Endothelial cell of umbilical vein (primary cell): ENCODE measurements at regions not wholly inside any gene's neighbourhood (a gene's known extent, or its start where the extent isn't known, plus 50 kb on each side); places are given as distances from the start of the nearest gene placed in this dataset.

Experiments used
- BruUV-seq: library from RNA; stranded (reverse); fragments of 400-500 nt; replicated peaks from 2 replicates; lab custom pipeline; 2021; lab: Mats Ljungman, UMichigan
- CTCF ChIA-PET: fragments of 300-600, 350-600 bp; sonication (Branson Sonifier 250); formaldehyde crosslinking; loops from one replicate; lab custom pipeline; 2021; ENCODE audit warnings: antibody characterized with exemption, inconsistent platforms; lab: Charles Lee
- POLR2A ChIA-PET: fragments of 300-600, 350-600 bp; sonication (Branson Sonifier 250); formaldehyde crosslinking; loops from one replicate; lab custom pipeline; 2021; ENCODE audit warnings: antibody characterized with exemption, inconsistent platforms; lab: Charles Lee
- DNase-seq: peaks from one replicate; pipeline ENCODE4 v3.0.0-alpha.2; 2011; ENCODE audit warnings: low read depth, low spot score
- FAIRE-seq: peaks from 2 replicates; lab custom pipeline; 2011; peaks lifted over from hg19 to GRCh38; lab: Jason Lieb, UNC
- H2AFZ ChIP-seq: 2 replicates; pipeline ENCODE4 v1.6.0; 2012; ENCODE audit warnings: low read depth, low read length, control low read depth, inconsistent platforms
- H3K27ac ChIP-seq: 2 replicates; pipeline ENCODE4 v1.5.1; 2011; ENCODE audit warnings: low read depth, mild to moderate bottlenecking, control low read depth, low read length, moderate library complexity; ENCODE audit not compliant: insufficient read depth
- H3K27me3 ChIP-seq, 2 experiments: 2 replicates each; pipeline versions ENCODE4 v1.6.0 to v1.6.1; 2011; ENCODE audit warnings: low read length in 2 of 2, mixed read lengths in 1 of 2; ENCODE audit not compliant: control insufficient read depth in 2 of 2, insufficient read depth in 2 of 2
- H3K36me3 ChIP-seq, 2 experiments: 2 replicates in 1 of 2; 3 replicates in 1 of 2; pipeline ENCODE4 v1.5.1; 2011; ENCODE audit warnings: low read length in 2 of 2, mild to moderate bottlenecking in 1 of 2, moderate library complexity in 1 of 2; ENCODE audit not compliant: control insufficient read depth in 2 of 2, insufficient read depth in 2 of 2; ENCODE audit errors: extremely low read depth in 1 of 2
- H3K4me1 ChIP-seq: 3 replicates; pipeline ENCODE4 v1.5.1; 2011; ENCODE audit warnings: mild to moderate bottlenecking, low read length; ENCODE audit not compliant: control insufficient read depth, insufficient read depth; ENCODE audit errors: extremely low read depth
- H3K4me2 ChIP-seq: 2 replicates; pipeline ENCODE4 v1.6.1; 2011; ENCODE audit warnings: low read length, control low read depth, mixed read lengths; ENCODE audit not compliant: insufficient read depth
- H3K4me3 ChIP-seq, 3 experiments: fragments of 200-600 bp in 1 of 3; sonication (generic), shearing (Covaris generic) in 1 of 3; replicated peaks in 1 of 3; 2 replicates each; pipeline ENCODE4 v1.5.1; 2011 to 2016; ENCODE audit warnings: control low read depth in 3 of 3, low read length in 3 of 3, mild to moderate bottlenecking in 2 of 3, inconsistent platforms in 1 of 3, low read depth in 1 of 3, moderate library complexity in 1 of 3; ENCODE audit not compliant: insufficient read depth in 1 of 3
- H3K79me2 ChIP-seq: 2 replicates; pipeline ENCODE4 v1.6.0; 2012; ENCODE audit warnings: low read length, inconsistent platforms; ENCODE audit not compliant: control insufficient read depth, insufficient read depth
- H3K9ac ChIP-seq: replicated peaks from 2 replicates; pipeline ENCODE3; 2011; ENCODE audit warnings: low read length, control low read depth; ENCODE audit not compliant: insufficient read depth; ENCODE audit errors: extremely low read depth
- H3K9me1 ChIP-seq: replicated peaks from 3 replicates; pipeline ENCODE4 v1.6.0; 2011; ENCODE audit warnings: mild to moderate bottlenecking, low read length; ENCODE audit not compliant: control insufficient read depth, insufficient read depth; ENCODE audit errors: extremely low read depth
- H3K9me3 ChIP-seq: replicated peaks from 2 replicates; pipeline ENCODE4 v1.5.1; 2012; ENCODE audit warnings: low read length, inconsistent platforms; ENCODE audit not compliant: control insufficient read depth, insufficient read depth
- H4K20me1 ChIP-seq: replicated peaks from 2 replicates; pipeline ENCODE3; 2011; ENCODE audit warnings: mild to moderate bottlenecking, low read length; ENCODE audit not compliant: control insufficient read depth, insufficient read depth; ENCODE audit errors: extremely low read depth
- CTCF ChIP-seq, 2 donors: IDR thresholded peaks; 1 replicate in 1 of 2; 2 replicates in 1 of 2; pipeline ENCODE4 v1.5.1; 2011; ENCODE audit warnings: low read length in 2 of 2, mild to moderate bottlenecking in 2 of 2, moderate library complexity in 2 of 2, control low read depth in 1 of 2, inconsistent platforms in 1 of 2, low read depth in 1 of 2; ENCODE audit not compliant: insufficient read depth in 1 of 2; ENCODE audit errors: extremely low read depth in 1 of 2
- EZH2 ChIP-seq: IDR thresholded peaks from 2 replicates; pipeline ENCODE4 v1.6.1; 2012; ENCODE audit warnings: borderline replicate concordance, low read depth, mild to moderate bottlenecking, moderate library complexity, low read length, inconsistent platforms; ENCODE audit not compliant: severe bottlenecking
- FOS ChIP-seq: IDR thresholded peaks from 2 replicates; pipeline ENCODE4 v1.6.1; 2011; ENCODE audit warnings: mild to moderate bottlenecking, low read length, moderate library complexity, borderline replicate concordance; ENCODE audit not compliant: insufficient read depth
- GATA2 ChIP-seq: IDR thresholded peaks from 2 replicates; pipeline ENCODE4 v1.7.0; 2011; ENCODE audit warnings: low read depth, mild to moderate bottlenecking, moderate library complexity, mixed read lengths, low read length; ENCODE audit not compliant: insufficient read length, insufficient read depth
- JUN ChIP-seq: IDR thresholded peaks from 2 replicates; pipeline ENCODE4 v1.6.1; 2011; ENCODE audit warnings: borderline replicate concordance, low read depth; ENCODE audit not compliant: insufficient read length, insufficient read depth
- MAX ChIP-seq: IDR thresholded peaks from 2 replicates; pipeline ENCODE4 v1.6.1; 2011; ENCODE audit not compliant: insufficient read depth, insufficient read length
- MYC ChIP-seq: IDR thresholded peaks from one replicate; pipeline ENCODE4 v1.6.1; 2011; ENCODE audit warnings: mild to moderate bottlenecking, low read depth, low read length
- POLR2A ChIP-seq: IDR thresholded peaks from 2 replicates; pipeline ENCODE4 v1.6.1; 2012; ENCODE audit warnings: low read depth, mild to moderate bottlenecking, control low read depth, low read length
- POLR2AphosphoS5 ChIP-seq: IDR thresholded peaks from 2 replicates; pipeline ENCODE4 v1.6.1; 2012; ENCODE audit warnings: low read depth, mild to moderate bottlenecking, control low read depth, low read length, moderate library complexity; ENCODE audit not compliant: insufficient read depth
- dilution Hi-C: fragments of 300-500 bp; cut with MboI; formaldehyde crosslinking; loops from one replicate; pipeline ENCODE4 v1.15.0; 2019; ENCODE audit warnings: low sequenced_read_pairs; ENCODE audit not compliant: extremely low pct_ligation_motif_present
- intact Hi-C: fragments of 100-400 bp; cut with micrococcal nuclease; formaldehyde crosslinking; loops from one replicate; pipeline ENCODE4 v1.10.0; 2022

- no peak overlapping the region for H3K4me3 ChIP-seq
- POLR2A ChIA-PET = no interaction called here
- H3K36me3 ChIP-seq = no peaks in the 10 kb centered on the region
- no TSS peak for BruUV-seq
- H3K4me1 ChIP-seq = no peaks in the 10 kb centered on the region
- H3K9me1 ChIP-seq = no peaks in the 10 kb centered on the region
- DNase-seq = no peak
- CTCF ChIA-PET = no interaction called here
- H3K27ac ChIP-seq = no peak overlapping the region
- no peak overlapping the region for H2AFZ ChIP-seq
- no peaks in the 10 kb centered on the region for H3K27me3 ChIP-seq
- no peak for FAIRE-seq
- no peak overlapping the region for H3K4me2 ChIP-seq
- TF ChIP-seq MYC (no peak), JUN (no peak), CTCF (IDR thresholded peaks at IDR 0.05; ENCODE audit: extremely low read depth in 1 of 2, insufficient read depth in 1 of 2, low read depth in 1 of 2, low read length in 2 of 2) (no peak), MAX (no peak), POLR2A (no peak), EZH2 (no peak), GATA2 (no peak), FOS (no peak), POLR2AphosphoS5 (no peak)
- H4K20me1 ChIP-seq = no peaks in the 10 kb centered on the region
- intact Hi-C loops = no loop called here
- no peaks in the 10 kb centered on the region for H3K9me3 ChIP-seq
- no peaks in the 10 kb centered on the region for H3K79me2 ChIP-seq
- dilution Hi-C loops = no loop called here
- no peak overlapping the region for H3K9ac ChIP-seq
Observed at GRCh38 chr4:163773940-163774339, 279.4 kb downstream of the TMA16 start.
